ENCODE measurements at regions not wholly inside any gene's neighbourhood (a gene's known extent, or its start where the extent isn't known, plus 50 kb on each side); places are given as distances from the start of the nearest gene placed in this dataset.
"Not testable (repeated sequence)": the region's sequence is repeated elsewhere in the genome, so short reads cannot be mapped to it uniquely, and the experiment has no call there.

DNA sequence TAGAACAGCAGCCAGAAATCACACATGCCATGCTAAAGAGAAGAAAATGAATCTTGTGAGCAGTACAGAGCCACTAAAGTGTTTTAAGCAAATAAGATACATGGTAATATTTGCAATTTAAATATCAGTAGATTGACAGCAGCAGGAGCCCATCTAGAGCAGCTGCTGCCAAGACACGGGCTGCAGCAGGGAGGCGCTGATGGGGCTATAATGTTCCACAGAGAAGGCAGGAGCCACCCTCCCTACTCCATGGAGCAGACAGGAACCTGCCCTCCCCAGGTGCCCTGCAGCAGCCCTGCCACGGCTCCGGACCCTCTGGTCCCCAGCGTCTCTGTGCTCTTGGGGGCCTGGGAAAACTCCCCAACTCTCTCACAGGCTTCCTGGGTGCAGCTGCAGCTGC, 224.1 kb upstream of the ISL1 start:
- no peak for DNase-seq (ENCODE audit: low read depth in 2 of 2)

DNA sequence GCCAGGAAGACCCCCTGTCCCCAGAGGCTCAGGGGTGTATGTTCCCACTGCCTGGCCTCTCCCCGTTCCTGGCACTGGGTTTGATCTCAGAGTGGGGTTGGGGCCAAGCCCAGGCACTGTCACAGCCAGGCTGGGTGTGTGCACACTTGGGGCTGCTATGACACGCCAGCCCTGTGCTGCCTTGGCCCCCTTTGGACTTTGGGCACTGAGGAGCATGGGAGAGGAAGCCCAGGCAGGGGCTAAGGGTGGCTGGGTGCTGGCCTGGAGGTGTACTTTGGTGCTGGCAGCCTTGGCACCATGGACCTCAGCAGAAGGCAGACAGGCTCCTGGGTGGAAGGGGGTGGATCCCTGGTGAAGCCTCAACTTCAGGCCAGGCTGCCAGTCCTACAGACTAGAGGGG, 223.6 kb upstream of the ISL1 start:
- no peak for DNase-seq (ENCODE audit: low read depth in 2 of 2)

DNA sequence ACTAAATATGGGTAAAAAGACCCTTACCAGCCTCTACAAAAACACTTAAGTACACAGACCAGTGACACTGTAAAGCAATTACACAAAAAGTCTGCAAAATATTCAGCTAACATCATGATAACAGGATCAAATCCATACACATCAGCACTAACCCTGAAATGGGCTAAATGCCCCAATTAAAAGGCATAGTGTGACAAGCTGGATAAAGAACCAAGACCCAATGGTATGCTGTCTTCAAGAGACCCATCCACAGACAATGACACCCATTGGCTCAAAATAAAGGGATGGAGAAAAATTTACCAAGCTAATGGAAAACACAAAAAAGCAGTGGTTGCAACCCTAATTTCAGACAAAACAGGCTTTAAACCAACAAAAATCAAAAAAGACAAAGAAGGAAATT, 221.0 kb upstream of the ISL1 start:
- no peak for DNase-seq (ENCODE audit: low read depth in 2 of 2)

DNA sequence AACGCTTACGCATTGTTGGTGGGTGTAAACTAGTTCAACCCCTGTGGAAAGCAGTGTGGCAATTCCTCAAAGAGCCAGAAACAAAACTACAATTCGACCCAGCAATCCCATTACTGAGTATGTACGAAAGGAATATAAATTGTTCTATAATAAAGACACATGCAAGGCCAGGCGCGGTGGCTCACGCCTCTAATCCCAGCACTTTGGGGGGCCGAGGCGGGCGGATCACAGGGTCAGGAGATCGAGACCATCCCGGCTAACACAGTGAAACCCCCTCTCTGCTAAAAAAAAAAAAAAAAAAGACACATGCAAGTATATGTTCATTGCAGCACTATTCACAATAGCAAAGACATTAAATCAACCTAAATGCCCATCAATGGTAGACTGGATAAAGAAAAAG, 217.6 kb upstream of the ISL1 start:
- DNase-seq (ENCODE audit: low read depth in 2 of 2): not testable (repeated sequence)

DNA sequence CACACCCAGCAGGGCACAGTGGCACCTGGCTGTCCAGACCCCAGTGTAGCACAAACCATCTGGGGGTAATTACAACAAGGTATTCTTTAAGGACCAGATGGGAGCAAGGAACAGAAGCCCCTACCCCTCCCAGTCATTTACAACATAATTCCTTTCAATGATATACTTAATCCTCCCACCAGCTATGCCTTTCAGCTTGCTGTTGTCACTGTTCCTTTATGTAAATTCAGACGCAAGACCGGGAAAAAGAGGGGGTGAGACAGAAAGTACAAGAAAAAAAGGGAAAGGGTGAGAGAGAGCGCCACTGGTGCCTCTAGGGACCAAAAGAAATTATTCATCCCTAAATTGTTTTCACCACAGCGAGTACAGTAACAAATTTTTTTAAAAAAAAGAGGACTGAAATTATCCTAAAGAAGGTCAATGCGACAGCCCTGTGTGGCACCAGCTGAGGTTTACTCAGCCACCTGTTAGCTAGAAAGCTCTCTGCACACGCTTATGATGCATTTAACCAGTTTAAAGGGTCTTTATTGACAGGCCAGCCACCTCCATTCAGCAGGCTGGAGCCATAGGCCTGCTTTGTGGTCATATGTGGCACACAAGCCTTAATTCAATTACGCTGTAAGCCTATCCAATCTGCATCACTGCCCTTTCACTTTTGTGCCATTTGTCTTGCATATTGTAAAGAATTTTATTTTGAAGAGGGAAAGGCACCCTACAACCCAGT, 210.2 kb upstream of the ISL1 start:
- no peak for DNase-seq (ENCODE audit: low read depth in 2 of 2)

DNA sequence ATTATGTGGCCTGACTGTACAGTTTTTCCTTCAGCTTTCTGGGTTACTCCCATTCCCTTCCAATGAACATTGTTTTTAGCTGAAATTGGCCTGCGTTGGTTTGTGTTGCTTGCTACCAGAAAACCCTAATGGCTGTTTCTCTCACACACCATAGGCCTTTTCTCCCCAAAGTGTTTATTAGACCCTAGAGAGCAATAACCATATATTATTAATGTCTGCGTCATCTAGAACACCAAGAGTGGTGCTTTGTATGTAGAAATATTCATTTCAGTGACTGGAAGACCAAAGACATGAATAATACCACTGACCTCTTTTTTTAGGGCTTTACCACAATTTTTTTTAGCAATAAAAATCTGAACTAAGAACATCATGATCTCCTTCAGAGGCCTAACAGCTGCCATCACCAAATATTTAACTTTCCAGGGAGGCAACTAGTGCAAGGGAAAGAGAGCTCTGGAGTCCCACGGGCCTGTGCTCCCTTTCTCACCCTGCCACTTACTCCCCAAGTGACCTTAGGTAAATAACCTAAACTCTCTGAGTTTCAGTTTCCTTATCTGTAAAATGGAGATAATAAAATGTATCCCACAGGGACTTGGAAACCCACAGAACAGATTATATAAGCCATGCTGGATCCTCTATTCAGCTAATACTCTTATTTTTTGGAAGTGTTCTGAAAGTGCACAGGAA, 201.9 kb upstream of the ISL1 start:
- DNase-seq (ENCODE audit: low read depth in 2 of 2): no peak

DNA sequence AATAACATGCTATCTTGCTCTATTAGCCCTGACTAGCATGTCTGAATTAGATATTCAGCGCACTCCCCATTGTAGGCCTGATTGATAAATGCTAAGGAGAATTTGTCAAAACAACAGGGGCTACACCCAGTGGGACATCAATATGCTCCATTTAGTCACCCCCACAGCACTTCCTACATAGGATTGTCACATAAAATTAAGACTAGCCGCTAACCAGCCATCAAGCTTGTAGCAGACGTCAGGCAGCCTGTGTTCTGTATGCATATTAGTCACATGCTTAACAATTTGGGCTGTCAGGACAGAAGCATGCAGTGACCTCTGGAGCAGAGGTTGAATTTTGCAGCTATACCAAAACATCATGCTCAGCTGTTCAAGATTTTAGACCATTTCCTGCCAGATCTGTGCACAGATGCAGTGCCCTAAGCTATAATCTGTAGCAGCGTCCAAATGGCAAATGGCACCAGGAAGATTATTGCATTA, 197.4 kb upstream of the ISL1 start:
- no peak for DNase-seq (ENCODE audit: low read depth in 2 of 2)

DNA sequence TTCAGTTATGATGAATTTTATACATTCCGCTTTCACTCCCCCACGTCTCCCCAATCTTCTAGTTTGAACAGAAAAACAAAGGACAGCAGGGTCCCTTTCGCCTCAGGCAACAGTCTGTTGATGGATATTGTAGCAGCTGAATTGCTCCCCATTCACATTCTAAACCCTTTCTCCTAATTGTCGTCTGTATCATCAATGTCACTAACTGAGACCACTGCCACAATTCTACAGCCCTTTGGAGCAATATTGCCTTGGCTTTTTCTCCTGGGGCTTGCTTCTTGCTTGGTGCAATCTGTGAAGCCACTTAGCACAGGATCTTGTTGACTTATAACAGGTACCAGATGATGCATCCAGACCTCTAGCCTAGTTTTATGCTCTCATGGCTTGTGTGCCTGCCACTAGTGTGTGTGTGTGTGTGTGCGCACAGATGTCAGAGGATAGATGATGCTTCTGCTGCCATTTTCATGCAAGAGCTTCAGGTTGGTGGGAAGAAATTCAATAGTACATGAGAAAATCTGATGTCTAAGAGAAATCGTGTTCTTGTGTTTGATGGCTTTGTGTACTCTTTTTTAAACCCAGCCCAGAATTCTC, 195.2 kb upstream of the ISL1 start:
- DNase-seq (ENCODE audit: low read depth in 2 of 2): no peak

DNA sequence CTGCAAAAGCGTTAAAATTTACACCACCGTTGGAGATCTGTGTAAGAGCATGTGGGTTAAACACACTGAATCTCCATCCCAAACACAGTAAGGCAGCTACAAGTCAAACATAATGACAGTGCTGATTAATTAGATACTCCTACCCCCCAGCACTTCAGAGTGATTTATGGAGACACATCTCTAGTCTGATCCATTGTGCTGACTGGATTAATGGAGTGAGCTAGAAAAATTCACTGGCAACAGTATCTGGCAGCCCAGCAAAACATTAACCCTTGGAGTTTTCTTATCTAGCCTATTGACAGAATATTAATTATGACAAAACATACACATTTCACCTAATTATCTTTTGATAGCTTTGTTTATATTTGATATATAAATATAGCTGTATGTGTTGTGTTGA, 188.6 kb upstream of the ISL1 start:
- no peak for DNase-seq (ENCODE audit: low read depth in 2 of 2)

DNA sequence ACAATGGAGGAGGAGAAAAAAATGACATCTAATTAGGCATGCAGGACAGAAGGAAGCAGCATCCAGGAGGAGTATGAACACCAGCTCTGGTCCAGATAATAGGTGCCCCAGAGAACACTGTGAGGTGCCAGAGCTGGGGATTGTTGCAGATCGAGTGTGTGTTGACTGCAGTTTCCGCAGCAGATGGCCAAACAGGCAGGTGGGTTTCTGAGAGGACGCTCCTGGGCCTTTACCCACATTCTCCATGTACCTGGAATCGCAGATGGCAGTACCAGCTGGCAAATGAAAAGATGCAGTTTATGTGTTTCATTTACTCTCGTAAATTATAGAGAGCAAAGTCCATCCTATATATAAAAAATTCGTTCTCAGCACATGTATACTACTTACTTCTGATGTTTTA, 182.2 kb upstream of the ISL1 start:
- no peak for DNase-seq (ENCODE audit: low read depth in 2 of 2)

DNA sequence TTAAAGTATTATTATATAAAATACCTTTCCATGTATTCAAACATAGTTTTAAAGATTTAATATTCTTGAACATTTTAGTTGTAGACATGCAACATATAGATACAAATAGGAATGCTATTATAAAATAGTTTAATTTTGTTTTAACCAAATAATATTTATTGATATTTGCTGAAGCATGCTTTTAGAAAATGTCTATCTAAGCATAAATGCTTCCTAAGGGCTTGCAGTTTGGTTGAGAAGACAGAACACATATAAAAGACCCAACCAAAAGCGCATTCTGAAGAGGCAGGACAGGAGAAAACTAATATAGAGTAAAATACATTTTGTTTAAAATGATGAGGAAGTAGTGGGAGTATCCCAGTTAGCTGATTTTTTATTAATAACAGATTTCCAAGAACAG, 181.5 kb upstream of the ISL1 start:
- DNase-seq (ENCODE audit: low read depth in 2 of 2): no peak

DNA sequence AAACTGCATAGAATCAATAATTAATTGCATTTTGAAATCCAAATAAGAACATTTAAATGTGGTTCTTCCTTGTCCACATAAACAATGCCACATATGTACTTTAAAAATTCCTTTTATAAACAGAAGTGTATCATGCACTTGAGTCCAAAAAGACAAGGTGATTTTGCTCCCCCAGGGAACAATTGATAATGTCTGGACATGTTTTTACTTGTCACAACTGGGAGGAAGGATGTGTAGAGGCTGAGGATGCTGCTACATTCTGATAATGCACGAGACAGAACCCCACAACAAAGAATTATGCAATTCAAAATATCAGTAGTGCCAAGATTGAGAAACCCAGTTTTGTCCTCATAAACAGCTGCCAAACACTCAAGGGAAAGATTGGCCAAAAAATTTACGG, 181.1 kb upstream of the ISL1 start:
- no peak for DNase-seq (ENCODE audit: low read depth in 2 of 2)

DNA sequence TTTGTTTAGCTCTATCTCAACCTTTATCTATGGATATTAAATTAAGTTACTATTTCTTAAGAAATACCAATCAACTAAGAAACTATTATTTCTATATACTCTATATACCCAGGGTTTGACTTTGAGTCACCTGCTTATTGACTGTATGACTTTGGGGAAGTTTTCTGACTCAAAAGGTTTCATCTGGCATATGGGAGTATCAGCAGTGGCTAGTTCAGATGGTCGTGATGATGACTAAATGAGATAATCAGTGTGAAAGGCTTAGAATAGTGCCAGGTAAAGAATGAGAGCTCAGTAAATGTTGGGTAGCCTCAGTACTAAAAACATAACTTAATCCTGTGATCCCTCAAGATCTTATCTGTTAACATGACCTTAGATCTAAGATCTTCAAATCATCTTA, 179.7 kb upstream of the ISL1 start:
- no peak for DNase-seq (ENCODE audit: low read depth in 2 of 2)

DNA sequence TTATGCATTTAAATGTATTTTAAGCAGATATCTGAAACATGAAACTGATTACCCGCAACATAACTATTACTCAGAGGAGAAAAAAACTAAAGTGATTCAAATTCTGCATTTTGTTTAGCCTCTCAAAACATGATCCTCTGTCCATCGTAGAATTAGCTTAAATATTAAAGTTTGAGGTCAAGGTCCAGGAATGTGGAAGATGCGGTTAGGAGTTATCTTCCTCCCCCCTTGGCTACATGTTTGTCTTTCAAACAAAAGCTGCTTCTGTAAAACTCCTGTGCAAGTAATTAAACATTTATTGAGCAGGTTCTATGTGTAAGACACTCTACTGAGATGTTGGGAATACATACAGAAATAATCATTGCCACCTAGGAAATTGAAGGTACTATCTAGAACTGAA, 175.0 kb upstream of the ISL1 start:
- no peak for DNase-seq (ENCODE audit: low read depth in 2 of 2)

DNA sequence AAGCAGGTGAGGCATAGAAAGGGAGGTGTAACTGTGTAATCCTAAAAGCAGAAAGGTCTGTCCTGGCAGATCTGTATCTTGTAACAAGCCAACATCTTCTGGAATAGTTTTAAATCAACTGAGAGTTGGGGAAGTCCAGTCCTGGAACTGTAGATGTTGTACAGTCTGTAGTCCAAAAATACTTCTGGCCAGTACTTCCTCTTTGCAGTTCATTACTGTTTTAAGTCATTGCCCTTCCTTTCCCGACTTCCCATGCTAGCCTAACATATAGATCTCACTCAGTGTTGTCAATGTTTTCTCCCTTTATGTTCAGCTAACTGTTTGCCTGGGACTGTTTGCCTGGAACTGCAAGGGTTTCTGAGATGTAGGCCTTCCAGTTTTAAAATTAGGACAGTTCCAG, 168.5 kb upstream of the ISL1 start:
- no peak for DNase-seq (ENCODE audit: low read depth in 2 of 2)

DNA sequence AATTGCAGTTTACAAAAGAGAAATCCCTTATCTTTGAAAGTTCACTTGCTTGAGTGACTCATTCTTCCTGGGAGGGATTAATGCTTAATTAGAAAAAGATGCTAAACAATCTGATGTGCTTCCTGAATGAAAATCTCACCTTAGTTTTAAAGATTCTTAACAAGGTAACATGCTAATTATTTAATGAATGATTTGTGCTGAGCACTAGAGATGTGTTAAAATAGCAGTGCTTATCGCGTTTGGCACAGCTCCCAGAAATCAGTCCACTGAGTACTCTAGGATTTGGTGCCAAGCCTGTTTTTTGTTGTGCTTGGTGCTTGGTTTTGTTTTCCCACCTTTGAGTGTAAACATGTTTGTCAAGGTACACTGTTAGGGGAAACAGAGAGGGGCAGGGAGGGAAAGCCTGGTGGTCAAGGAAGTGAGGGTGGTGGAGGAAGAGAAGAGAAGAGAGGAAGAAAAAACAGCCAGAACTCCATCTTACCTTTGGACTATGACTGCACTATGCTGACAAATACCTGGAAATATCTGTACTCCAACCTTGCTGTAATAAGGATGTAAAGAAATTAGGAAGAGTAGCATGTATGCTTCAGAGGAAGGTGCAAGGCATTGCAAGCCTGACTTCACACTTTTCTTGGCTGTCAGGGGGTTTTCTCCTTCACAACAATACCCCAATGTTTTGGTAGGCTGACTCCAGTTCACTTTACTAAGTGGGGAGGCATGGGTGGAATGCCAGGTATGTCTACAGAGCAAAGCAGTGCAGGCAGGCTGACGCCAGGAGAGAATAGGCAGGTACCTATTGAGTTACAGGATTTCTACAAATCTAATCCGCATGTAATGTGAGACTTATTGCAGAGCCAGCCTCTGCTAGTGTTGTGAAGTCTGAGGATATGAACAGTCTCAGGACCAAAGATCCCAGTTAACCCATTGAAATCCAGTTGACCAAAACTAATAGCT, 157.2 kb upstream of the ISL1 start:
- DNase-seq (ENCODE audit: low read depth in 2 of 2): no peak

DNA sequence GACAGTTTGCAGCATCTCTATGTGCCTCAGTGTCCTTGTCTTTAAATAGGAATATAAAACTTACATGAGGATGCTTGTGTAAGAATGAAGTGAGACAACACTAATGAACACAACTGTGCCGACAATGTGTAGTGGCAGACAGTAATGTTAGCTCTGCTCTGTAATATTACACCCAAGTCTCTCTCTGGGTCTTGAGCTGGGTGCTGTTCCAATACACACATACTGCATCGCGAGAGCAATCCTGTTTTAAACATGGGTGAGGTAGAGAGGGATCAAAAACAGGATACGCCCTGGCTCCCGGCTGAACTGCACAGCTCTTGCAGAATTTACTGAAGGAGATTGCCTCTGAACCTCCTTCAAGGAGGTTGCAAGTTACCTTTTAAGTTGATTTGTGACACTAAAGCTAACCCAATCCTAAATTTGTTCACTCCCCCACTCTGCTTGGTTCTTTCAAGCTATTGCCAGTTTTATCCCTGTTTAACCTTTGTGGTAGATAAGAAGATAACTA, 155.2 kb upstream of the ISL1 start:
- no peak for DNase-seq (ENCODE audit: low read depth in 2 of 2)

DNA sequence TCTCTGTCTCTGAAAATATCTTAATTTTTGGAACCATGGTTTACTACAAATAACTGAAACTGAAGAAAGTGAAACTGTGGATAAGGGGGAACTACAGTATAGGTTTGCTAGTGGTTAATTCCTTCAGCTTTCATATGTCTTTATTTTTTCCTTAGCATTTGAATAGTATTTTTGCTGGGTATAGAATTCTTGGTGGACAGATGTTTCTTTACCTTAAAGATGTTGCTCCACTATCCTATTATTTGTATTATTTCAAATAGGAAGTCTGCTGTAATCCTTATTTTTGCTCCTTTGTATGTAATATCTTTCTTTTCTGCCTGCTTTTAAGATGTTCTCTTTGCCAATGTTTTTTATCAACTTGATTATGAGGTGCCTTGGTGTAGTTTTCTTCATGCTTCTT, 152.9 kb upstream of the ISL1 start:
- DNase-seq (ENCODE audit: low read depth in 2 of 2): no peak

DNA sequence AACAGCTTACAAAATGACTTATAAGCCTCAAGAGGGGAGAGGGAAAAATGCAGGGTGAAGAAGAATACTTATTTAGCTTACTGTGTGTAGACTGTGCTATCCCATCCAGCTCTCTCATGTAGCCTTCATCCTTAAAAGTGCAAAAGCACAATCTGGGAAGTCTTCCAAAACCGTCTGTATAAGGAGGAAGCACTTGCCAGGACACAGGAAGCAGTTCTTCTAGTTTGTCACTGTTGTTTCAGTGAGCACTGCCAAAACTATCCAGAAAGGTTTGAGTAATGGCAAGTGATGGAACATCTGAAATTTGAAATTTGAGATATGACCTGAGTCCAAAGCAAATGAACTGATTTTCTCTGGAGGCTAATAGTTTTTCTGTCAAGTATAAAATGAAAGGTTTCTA, 140.8 kb upstream of the ISL1 start:
- DNase-seq (ENCODE audit: low read depth in 2 of 2): no peak

DNA sequence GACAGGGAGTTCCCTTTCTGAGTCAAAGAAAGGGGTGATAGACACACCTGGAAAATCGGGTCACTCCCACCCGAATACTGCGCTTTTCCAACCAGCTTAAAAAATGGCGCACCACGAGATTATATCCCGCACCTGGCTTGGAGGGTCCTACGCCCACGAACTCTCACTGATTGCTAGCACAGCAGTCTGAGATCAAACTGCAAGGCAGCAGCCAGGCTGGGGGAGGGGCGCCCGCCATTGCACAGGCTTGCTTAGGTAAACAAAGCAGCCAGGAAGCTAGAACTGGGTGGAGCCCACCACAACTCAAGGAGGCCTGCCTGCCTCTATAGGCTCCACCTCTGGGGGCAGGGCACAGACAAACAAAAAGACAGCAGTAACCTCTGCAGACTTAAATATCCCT, 132.3 kb upstream of the ISL1 start:
- not testable (repeated sequence) for DNase-seq (ENCODE audit: low read depth in 2 of 2)

DNA sequence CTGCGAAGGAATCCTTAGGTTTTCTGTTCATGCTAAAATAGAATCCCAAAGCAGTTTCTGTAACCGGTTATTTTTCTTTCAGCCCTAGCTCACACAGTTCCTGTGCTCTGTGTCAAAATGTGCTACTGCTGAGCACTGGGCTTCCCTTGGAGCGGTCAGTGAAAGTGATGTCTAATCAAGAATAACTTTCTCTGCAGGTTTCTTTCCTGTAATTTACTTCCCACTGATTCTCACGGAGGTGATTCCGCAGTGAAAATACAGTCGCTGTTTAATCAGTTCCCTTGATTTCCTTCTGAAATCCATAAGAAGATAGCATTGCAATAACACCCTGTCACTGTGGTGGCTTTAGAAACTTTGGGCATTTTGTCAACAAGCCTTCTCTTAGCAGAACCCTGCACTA, 112.0 kb upstream of the ISL1 start:
- no peak for DNase-seq (ENCODE audit: low read depth in 2 of 2)

DNA sequence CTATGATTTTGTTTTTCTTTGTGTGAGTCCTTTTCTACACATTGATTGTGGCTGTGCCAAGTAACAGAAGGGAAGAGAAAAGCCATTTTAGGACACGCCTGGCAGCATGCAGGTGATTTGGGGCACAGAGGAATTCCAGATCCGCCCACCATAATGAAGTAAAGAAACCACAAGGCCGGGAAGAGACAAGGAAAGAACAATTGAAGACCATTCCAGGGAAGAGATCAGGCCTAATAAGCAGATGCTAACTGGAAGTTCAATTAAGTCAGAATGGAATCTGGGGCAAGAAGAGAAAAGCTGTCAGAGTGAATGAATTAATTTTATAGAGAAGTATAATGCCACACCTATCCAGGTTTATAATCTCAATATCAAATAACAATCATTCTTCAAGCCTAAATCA, 110.2 kb upstream of the ISL1 start:
- DNase-seq (ENCODE audit: low read depth in 2 of 2): no peak
